ENCODE measurements at regions not wholly inside any gene's neighbourhood (a gene's known extent, or its start where the extent isn't known, plus 50 kb on each side); places are given as distances from the start of the nearest gene placed in this dataset.

GRCh38 chr10:42477170-42477569, 161.2 kb downstream of the ZNF33B start:
- TF ChIP-seq ZNF83 (CRISPR knock-in tag; IDR thresholded peaks at IDR 0.05; ENCODE audit: borderline replicate concordance) (no peak), ZNF878 (CRISPR knock-in tag; IDR thresholded peaks at IDR 0.05) (no peak), NFYB (CRISPR knock-in tag; IDR thresholded peaks at IDR 0.05) (no peak), TCF7L2 (IDR thresholded peaks at IDR 0.05; ENCODE audit: low read depth, low read length) (no peak)
